Ishikawa (cell line): ENCODE measurements at regions not wholly inside any gene's neighbourhood (a gene's known extent, or its start where the extent isn't known, plus 50 kb on each side); places are given as distances from the start of the nearest gene placed in this dataset.

ENCODE experiments used
- CEBPB ChIP-seq: IDR thresholded peaks from 2 replicates; pipeline ENCODE4 v1.6.1; 2012
- CREB1 ChIP-seq: IDR thresholded peaks from 2 replicates; pipeline ENCODE4 v1.6.1; 2012; ENCODE audit warnings: low read depth
- EGR1 ChIP-seq: IDR thresholded peaks from 2 replicates; pipeline ENCODE4 v1.6.1; 2012
- EP300 ChIP-seq: IDR thresholded peaks from 2 replicates; pipeline ENCODE4 v1.6.1; 2012; ENCODE audit warnings: borderline replicate concordance
- FOXM1 ChIP-seq: IDR thresholded peaks from 2 replicates; pipeline ENCODE4 v1.6.1; 2012; ENCODE audit warnings: low read depth, borderline replicate concordance
- MAX ChIP-seq: IDR thresholded peaks from 2 replicates; pipeline ENCODE4 v1.6.1; 2012
- NFIC ChIP-seq: IDR thresholded peaks from 2 replicates; pipeline ENCODE4 v1.6.1; 2012
- RAD21 ChIP-seq: IDR thresholded peaks from 2 replicates; pipeline ENCODE4 v1.6.1; 2012; ENCODE audit warnings: low read depth
- REST ChIP-seq: IDR thresholded peaks from 2 replicates; pipeline ENCODE4 v1.6.1; 2012; ENCODE audit warnings: low read depth, mild to moderate bottlenecking
- TAF1 ChIP-seq: IDR thresholded peaks from 2 replicates; pipeline ENCODE4 v1.6.1; 2012; ENCODE audit warnings: low read depth, mild to moderate bottlenecking
- TCF12 ChIP-seq: IDR thresholded peaks from 2 replicates; pipeline ENCODE4 v1.6.1; 2012; ENCODE audit warnings: low read depth
- TEAD4 ChIP-seq: IDR thresholded peaks from 2 replicates; pipeline ENCODE4 v1.6.1; 2012
- USF1 ChIP-seq: IDR thresholded peaks from 2 replicates; pipeline ENCODE4 v1.6.1; 2012
- ZBTB7A ChIP-seq: IDR thresholded peaks from 2 replicates; pipeline ENCODE4 v1.6.1; 2012; ENCODE audit warnings: low read depth

GRCh38 chr13:107644136-107644535 is 571.2 kb downstream of the LIG4 start:
- no peak for TF ChIP-seq EP300
- TF ChIP-seq MAX, result no peak
- no peak for TF ChIP-seq TAF1
- no peak for TF ChIP-seq CREB1
- TF ChIP-seq ZBTB7A, result no peak
- TF ChIP-seq FOXM1, result no peak
- no peak for TF ChIP-seq CEBPB
- no peak for TF ChIP-seq TEAD4
- TF ChIP-seq REST, result no peak
- TF ChIP-seq RAD21, result no peak
- TF ChIP-seq EGR1, result no peak
- no peak for TF ChIP-seq NFIC
- TF ChIP-seq TCF12, result no peak
- no peak for TF ChIP-seq USF1
